ENCODE measurements at regions not wholly inside any gene's neighbourhood (a gene's known extent, or its start where the extent isn't known, plus 50 kb on each side); places are given as distances from the start of the nearest gene placed in this dataset.

DNA sequence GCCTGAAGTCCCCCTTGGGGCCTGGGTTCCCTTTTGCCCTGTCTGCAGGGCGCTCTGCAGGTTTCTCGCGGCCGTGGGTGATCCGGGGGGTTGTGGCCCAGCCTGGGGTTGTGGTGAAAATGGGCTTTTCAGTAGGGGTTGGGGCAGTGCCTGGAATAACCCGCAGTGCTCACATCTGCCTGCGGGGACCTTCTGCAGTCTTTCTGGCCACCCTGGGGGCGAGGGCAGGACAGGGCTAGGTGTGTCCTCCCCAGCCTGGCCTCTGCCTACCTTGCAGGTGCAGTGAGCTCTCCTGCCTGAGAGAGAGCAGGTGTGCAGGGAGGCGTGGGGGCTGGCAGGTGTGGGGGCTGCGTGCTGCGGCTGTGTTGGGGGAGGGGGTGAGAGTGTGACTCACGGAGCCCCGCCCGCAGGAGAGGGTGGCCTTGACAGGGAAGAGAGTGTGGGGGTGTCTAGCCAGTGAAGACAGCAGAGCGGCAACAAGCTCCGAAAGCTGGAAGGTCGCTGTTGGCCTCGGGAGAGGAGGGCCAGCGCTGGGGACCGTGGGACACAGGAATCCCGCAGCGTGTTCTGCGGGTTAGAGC is 131.4 kb downstream of the MRPL36 start:
- peak in 4 of 5 donors; percentile 25 to 52 (median 40) for DNase-seq
- Histone ChIP-seq H3K4me1 (ENCODE audit: insufficient read depth) (peaks cover 7% of the 10 kb centered on the region), H3K27me3 (no peaks in the 10 kb centered on the region)

DNA sequence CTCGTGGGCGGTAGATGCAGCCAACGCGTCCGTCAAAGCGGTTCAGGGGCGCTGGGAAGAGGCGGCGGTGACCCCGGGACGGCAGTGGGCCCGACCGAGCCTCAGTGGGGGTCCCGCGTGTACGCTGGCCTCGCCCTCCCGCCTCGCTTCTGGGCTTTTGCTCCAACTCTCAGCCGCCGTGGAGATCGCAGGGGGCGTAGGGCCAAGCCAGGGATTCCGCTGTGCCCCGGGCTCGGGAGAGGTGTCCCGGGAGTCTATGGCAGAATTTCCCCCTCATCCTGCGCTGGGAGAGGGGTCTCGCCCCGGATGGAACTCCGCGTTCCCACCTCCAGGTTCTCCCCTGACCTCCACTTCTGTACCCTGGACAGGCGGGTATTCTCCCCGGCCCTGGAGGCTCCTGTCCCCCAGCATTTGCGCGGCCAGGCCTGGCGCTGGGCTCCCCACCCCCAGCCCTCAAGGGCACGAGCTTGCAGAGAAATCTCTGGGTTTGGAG is 131.9 kb downstream of the MRPL36 start:
- no peaks in the 10 kb centered on the region for H3K9me3 ChIP-seq
- peaks cover 7% of the 10 kb centered on the region for H3K4me1 ChIP-seq (ENCODE audit: insufficient read depth)
- TF ChIP-seq EP300 (IDR thresholded peaks at IDR 0.05) = no peak
- TF ChIP-seq, protein P1, sequence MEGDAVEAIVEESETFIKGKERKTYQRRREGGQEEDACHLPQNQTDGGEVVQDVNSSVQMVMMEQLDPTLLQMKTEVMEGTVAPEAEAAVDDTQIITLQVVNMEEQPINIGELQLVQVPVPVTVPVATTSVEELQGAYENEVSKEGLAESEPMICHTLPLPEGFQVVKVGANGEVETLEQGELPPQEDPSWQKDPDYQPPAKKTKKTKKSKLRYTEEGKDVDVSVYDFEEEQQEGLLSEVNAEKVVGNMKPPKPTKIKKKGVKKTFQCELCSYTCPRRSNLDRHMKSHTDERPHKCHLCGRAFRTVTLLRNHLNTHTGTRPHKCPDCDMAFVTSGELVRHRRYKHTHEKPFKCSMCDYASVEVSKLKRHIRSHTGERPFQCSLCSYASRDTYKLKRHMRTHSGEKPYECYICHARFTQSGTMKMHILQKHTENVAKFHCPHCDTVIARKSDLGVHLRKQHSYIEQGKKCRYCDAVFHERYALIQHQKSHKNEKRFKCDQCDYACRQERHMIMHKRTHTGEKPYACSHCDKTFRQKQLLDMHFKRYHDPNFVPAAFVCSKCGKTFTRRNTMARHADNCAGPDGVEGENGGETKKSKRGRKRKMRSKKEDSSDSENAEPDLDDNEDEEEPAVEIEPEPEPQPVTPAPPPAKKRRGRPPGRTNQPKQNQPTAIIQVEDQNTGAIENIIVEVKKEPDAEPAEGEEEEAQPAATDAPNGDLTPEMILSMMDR (IDR thresholded peaks at IDR 0.05) = no peak
- whole genome bisulfite sequencing, 3 donors = 1 to 3% (median 2%) methylated on average over 26 to 38 of the region's 38 CpGs
- no peaks in the 10 kb centered on the region for H3K36me3 ChIP-seq
- H3K27me3 ChIP-seq = no peaks in the 10 kb centered on the region
- peak overlapping the region in 1 of 2 donors; percentile 36 for H3K27ac ChIP-seq
- DNase-seq = no peak
- intact Hi-C loops (cut with DNase I) = loop anchor here in 1 of 4 donors (5.0 kb wide), 1 partner anchor 370 kb away; no protein-coding TSS in a partner anchor
- no peak overlapping the region for H3K4me3 ChIP-seq

More for the DNA sequence above, 131.4 kb downstream of the MRPL36 start:
- 6% methylated on average over 22 to 23 of the region's 23 CpGs for WGBS, 3 donors
- intact Hi-C loops (cut with DNase I) = loop anchor here in 1 of 4 donors (5.0 kb wide), 1 partner anchor 369 kb away; no protein-coding TSS in a partner anchor
- Histone ChIP-seq H3K4me3 (no peak overlapping the region), H3K27ac (no peak overlapping the region), H3K9me3 (no peaks in the 10 kb centered on the region), H3K36me3 (no peaks in the 10 kb centered on the region)
- TF ChIP-seq EP300 (IDR thresholded peaks at IDR 0.05) (no peak), POLR2A (IDR thresholded peaks at IDR 0.05) (no peak)
- TF ChIP-seq, protein P1 (IDR thresholded peaks at IDR 0.05) = no peak

DNA sequence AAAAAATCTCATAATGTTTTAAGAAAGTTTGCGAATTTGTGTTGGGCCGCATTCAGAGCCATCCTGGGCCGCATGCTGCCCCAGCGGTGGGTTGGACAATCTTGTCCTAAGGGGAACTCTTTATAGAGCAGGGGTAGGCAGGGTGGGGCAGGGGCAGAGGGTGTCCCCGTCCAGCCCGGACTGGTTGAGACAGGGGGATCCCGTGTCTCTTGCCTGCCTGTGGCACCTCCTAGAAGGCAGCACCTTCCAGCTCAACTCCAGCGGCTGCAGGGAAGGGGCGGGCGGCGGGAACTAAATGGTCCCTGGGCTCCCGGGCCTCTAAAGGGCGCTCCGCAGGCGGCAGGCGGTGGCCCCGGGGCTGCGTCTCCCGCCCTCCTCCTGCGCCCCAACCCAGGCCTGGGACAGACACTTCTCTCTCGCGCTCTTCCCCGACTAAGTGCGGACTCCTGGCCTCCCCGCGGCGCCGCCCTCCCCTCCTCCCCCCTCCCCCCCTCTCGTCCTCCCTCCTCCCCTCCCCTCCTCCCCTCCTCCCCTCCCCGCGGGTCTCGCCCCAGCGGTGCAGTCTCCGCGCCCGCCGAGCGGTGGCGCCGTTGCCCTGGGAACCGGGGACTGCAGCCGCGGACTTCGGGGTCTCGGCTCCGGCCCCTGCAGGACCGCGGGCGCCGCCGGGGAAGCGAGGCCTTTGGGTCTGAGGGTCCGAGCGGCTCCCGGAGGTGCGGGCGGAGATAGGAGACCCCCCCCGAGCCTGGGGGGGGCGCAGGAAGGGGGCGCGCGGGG is 132.6 kb downstream of the MRPL36 start:
- Histone ChIP-seq H3K27ac (peak overlapping the region in 1 of 2 donors; percentile 36), H3K27me3 (no peaks in the 10 kb centered on the region), H3K4me1 (ENCODE audit: insufficient read depth) (peaks cover 7% of the 10 kb centered on the region), H3K4me3 (no peak overlapping the region), H3K9me3 (no peaks in the 10 kb centered on the region), H3K36me3 (no peaks in the 10 kb centered on the region)
- peak; percentile 44 to 83 (median 71) for DNase-seq
- TF ChIP-seq EP300 (IDR thresholded peaks at IDR 0.05) = no peak
- TF ChIP-seq, protein P1 (IDR thresholded peaks at IDR 0.05) = peak in 1 of 3 donors; percentile 42
- 4 to 9% (median 7%) methylated on average over 19 to 57 of the region's 62 CpGs for WGBS, 3 donors
- intact Hi-C loops (cut with DNase I) = loop anchor here in 1 of 4 donors (5.0 kb wide), 1 partner anchor 370 kb away; no protein-coding TSS in a partner anchor

GRCh38 chr5:1666221-1666620 is 133.4 kb downstream of the MRPL36 start:
- Histone ChIP-seq H3K36me3 (no peaks in the 10 kb centered on the region), H3K27me3 (no peaks in the 10 kb centered on the region), H3K4me3 (no peak overlapping the region), H3K27ac (no peak overlapping the region), H3K4me1 (ENCODE audit: insufficient read depth) (peaks cover 7% of the 10 kb centered on the region), H3K9me3 (no peaks in the 10 kb centered on the region)
- TF ChIP-seq EP300 (IDR thresholded peaks at IDR 0.05) (no peak), POLR2A (IDR thresholded peaks at IDR 0.05) (no peak)
- TF ChIP-seq, protein P1 (IDR thresholded peaks at IDR 0.05) = no peak
- no peak for DNase-seq
- intact Hi-C loops (cut with DNase I) = loop anchor here in 1 of 4 donors (5.0 kb wide), 1 partner anchor 371 kb away; no protein-coding TSS in a partner anchor
- WGBS, 3 donors = 85 to 86% (median 85%) methylated on average over 5 of the region's 5 CpGs
